Neural cell (in vitro differentiated cells): ENCODE measurements at regions not wholly inside any gene's neighbourhood (a gene's known extent, or its start where the extent isn't known, plus 50 kb on each side); places are given as distances from the start of the nearest gene placed in this dataset.

ENCODE experiments used
- H2AFZ ChIP-seq: fragments of 200-600, 300-800 bp; sonication (generic), shearing (Covaris generic); 2 replicates; pipeline ENCODE4 v1.6.0; 2014; ENCODE audit warnings: low read depth, mild to moderate bottlenecking, antibody characterized with exemption, low read length, moderate library complexity
- H3F3A ChIP-seq: fragments of 200-600 bp; shearing (Covaris generic); 2 replicates; pipeline ENCODE4 v1.6.1; 2016; ENCODE audit warnings: mild to moderate bottlenecking, moderate library complexity, mixed read lengths, antibody characterized with exemption, low read length; ENCODE audit not compliant: insufficient read depth, poor library complexity, severe bottlenecking
- H3K27ac ChIP-seq: fragments of 200-600, 300-800 bp; sonication (generic), shearing (Covaris generic); 2 replicates; pipeline ENCODE4 v1.5.1; 2014; ENCODE audit warnings: mild to moderate bottlenecking, low read length, moderate library complexity
- H3K27me3 ChIP-seq: fragments of 300-800, 200-600 bp; sonication (generic), shearing (Covaris generic); 2 replicates; pipeline ENCODE4 v1.6.0; 2014; ENCODE audit warnings: mild to moderate bottlenecking, low read depth, low read length, moderate library complexity; ENCODE audit not compliant: insufficient read depth
- H3K36me3 ChIP-seq: fragments of 300-800, 200-600 bp; sonication (generic), shearing (Covaris generic); 2 replicates; pipeline ENCODE4 v1.5.1; 2014; ENCODE audit warnings: mild to moderate bottlenecking, antibody characterized with exemption, low read length, moderate library complexity; ENCODE audit not compliant: insufficient read depth
- H3K4me2 ChIP-seq: fragments of 300-800, 200-600 bp; sonication (generic), shearing (Covaris generic); 2 replicates; pipeline ENCODE4 v1.6.0; 2014; ENCODE audit warnings: mild to moderate bottlenecking, low read length
- H3K4me3 ChIP-seq: fragments of 300-800, 200-600 bp; sonication (generic), shearing (Covaris generic); 2 replicates; pipeline ENCODE4 v1.5.1; 2014; ENCODE audit warnings: mild to moderate bottlenecking, low read length, moderate library complexity
- H3K79me2 ChIP-seq: fragments of 200-600 bp; shearing (Covaris generic); replicated peaks from 2 replicates; pipeline ENCODE4 v1.6.0; 2014; ENCODE audit warnings: mild to moderate bottlenecking, low read length, moderate library complexity; ENCODE audit not compliant: insufficient read depth
- H3K9ac ChIP-seq: fragments of 300-800, 200-600 bp; sonication (generic), shearing (Covaris generic); 2 replicates; pipeline ENCODE4 v1.6.1; 2016; ENCODE audit warnings: mild to moderate bottlenecking, low read length, mixed read lengths
- H3K9me2 ChIP-seq: fragments of 200-600 bp; shearing (Covaris generic); 2 replicates; pipeline ENCODE4 v1.6.1; 2016; ENCODE audit warnings: mild to moderate bottlenecking, low read length, mixed read lengths; ENCODE audit not compliant: insufficient read depth
- H3K9me3 ChIP-seq: fragments of 200-600, 300-800 bp; sonication (generic), shearing (Covaris generic); 2 replicates; pipeline ENCODE4 v1.6.1; 2016; ENCODE audit warnings: mild to moderate bottlenecking, mixed run types, low read length, moderate library complexity, mixed read lengths
- H4K20me1 ChIP-seq: fragments of 200-600 bp; shearing (Covaris generic); 2 replicates; pipeline ENCODE4 v1.6.1; 2016; ENCODE audit warnings: mild to moderate bottlenecking, mixed run types; ENCODE audit not compliant: insufficient read depth
- CTCF ChIP-seq: fragments of 450-650 bp; IDR thresholded peaks from 2 replicates; pipeline ENCODE4 v1.5.1; 2014; ENCODE audit warnings: antibody characterized with exemption, mild to moderate bottlenecking, moderate library complexity; ENCODE audit not compliant: poor library complexity, severe bottlenecking
- EP300 ChIP-seq: fragments of 450-650 bp; conservative IDR thresholded peaks from 2 replicates; pipeline ENCODE4 v1.6.1; 2014; ENCODE audit warnings: antibody characterized with exemption, mild to moderate bottlenecking, moderate library complexity; ENCODE audit not compliant: poor library complexity, severe bottlenecking
- EZH2 ChIP-seq: fragments of 200-600, 300-800 bp; shearing (Covaris generic), sonication (generic); IDR thresholded peaks from 2 replicates; pipeline ENCODE4 v1.6.1; 2014; ENCODE audit warnings: antibody characterized with exemption, low read length, borderline replicate concordance, mild to moderate bottlenecking; ENCODE audit not compliant: insufficient read depth, poor library complexity, severe bottlenecking
- MXI1 ChIP-seq: fragments of 450-650 bp; conservative IDR thresholded peaks from 2 replicates; pipeline ENCODE4 v1.6.1; 2014; ENCODE audit warnings: antibody characterized with exemption, mild to moderate bottlenecking; ENCODE audit not compliant: poor library complexity, severe bottlenecking
- POLR2AphosphoS5 ChIP-seq: IDR thresholded peaks from 2 replicates; pipeline ENCODE4 v1.6.1; 2012
- RAD21 ChIP-seq: fragments of 450-650 bp; conservative IDR thresholded peaks from 2 replicates; pipeline ENCODE4 v1.6.1; 2014; ENCODE audit warnings: antibody characterized with exemption, mild to moderate bottlenecking, moderate library complexity
- REST ChIP-seq: IDR thresholded peaks from 2 replicates; pipeline ENCODE4 v1.6.1; 2012; ENCODE audit warnings: borderline replicate concordance
- SMC3 ChIP-seq: fragments of 450-650 bp; conservative IDR thresholded peaks from 2 replicates; pipeline ENCODE4 v1.6.1; 2014; ENCODE audit warnings: antibody characterized with exemption, mild to moderate bottlenecking, moderate library complexity; ENCODE audit not compliant: poor library complexity
- TAF1 ChIP-seq: IDR thresholded peaks from 2 replicates; pipeline ENCODE4 v1.6.1; 2012; ENCODE audit warnings: low read depth

- H3K27me3 ChIP-seq: no peaks in the 10 kb centered on the region
- no peak overlapping the region for H3K9ac ChIP-seq
- no peaks in the 10 kb centered on the region for H4K20me1 ChIP-seq
- no peak overlapping the region for H3K4me3 ChIP-seq
- no peak overlapping the region for H3K27ac ChIP-seq
- no peak overlapping the region for H3K4me2 ChIP-seq
- no peaks in the 10 kb centered on the region for H3K36me3 ChIP-seq
- H3K79me2 ChIP-seq: no peaks in the 10 kb centered on the region
- no peak overlapping the region for H2AFZ ChIP-seq
- no peaks in the 10 kb centered on the region for H3K9me3 ChIP-seq
- H3K9me2 ChIP-seq: no peaks in the 10 kb centered on the region
- H3F3A ChIP-seq: no peaks in the 10 kb centered on the region
- no peak for TF ChIP-seq TAF1
- TF ChIP-seq EP300: no peak
- no peak for TF ChIP-seq CTCF
- no peak for TF ChIP-seq MXI1
- no peak for TF ChIP-seq REST
- TF ChIP-seq EZH2: no peak
- TF ChIP-seq POLR2AphosphoS5: no peak
- no peak for TF ChIP-seq RAD21
- TF ChIP-seq SMC3: no peak
Measured at GRCh38 chr3:139836698-139837464, 98.1 kb upstream of the CLSTN2 start.

GRCh38 chr3:139835830-139836683 lies 98.9 kb upstream of the CLSTN2 start:
- H3K9ac ChIP-seq: no peak overlapping the region

More at GRCh38 chr3:139835830-139836683, 98.9 kb upstream of the CLSTN2 start:
- Histone ChIP-seq H3K9me3 (no peaks in the 10 kb centered on the region), H4K20me1 (no peaks in the 10 kb centered on the region), H3K79me2 (no peaks in the 10 kb centered on the region), H3K36me3 (no peaks in the 10 kb centered on the region), H3K27ac (no peak overlapping the region), H3K4me3 (no peak overlapping the region), H2AFZ (no peak overlapping the region), H3K4me2 (no peak overlapping the region), H3K9me2 (no peaks in the 10 kb centered on the region), H3K27me3 (no peaks in the 10 kb centered on the region), H3F3A (no peaks in the 10 kb centered on the region)
- TF ChIP-seq TAF1 (no peak), EP300 (no peak), POLR2AphosphoS5 (no peak)
